NCI-H2196 treated with DMSO at 0.1 percent for 48 hours (cell line): ENCODE measurements at regions not wholly inside any gene's neighbourhood (a gene's known extent, or its start where the extent isn't known, plus 50 kb on each side); places are given as distances from the start of the nearest gene placed in this dataset.
"Not testable (repeated sequence)": the region's sequence is repeated elsewhere in the genome, so short reads cannot be mapped to it uniquely, and the experiment has no call there.

Experiments
- DNase-seq: peaks from one replicate; lab custom pipeline; 2025; ENCODE audit not compliant: unreplicated experiment; lab: John Stamatoyannopoulos, UW

GRCh38 chr13:28607187-28607955 is 51.6 kb upstream of the POMP start:
- DNase-seq: no peak

GRCh38 chr13:28606466-28606865 is 52.5 kb upstream of the POMP start:
- DNase-seq: no peak

- DNase-seq: not testable (repeated sequence)
Observed at GRCh38 chr13:28605147-28605546, 53.8 kb upstream of the POMP start.

GRCh38 chr13:28603043-28603664 is 55.8 kb upstream of the POMP start:
- DNase-seq: no peak

GRCh38 chr13:28602580-28602979 is 56.4 kb upstream of the POMP start:
- DNase-seq: no peak

GRCh38 chr13:28601581-28601980 is 57.3 kb upstream of the POMP start:
- DNase-seq: no peak

- no peak for DNase-seq
Observed at GRCh38 chr13:28597641-28598040, 61.3 kb upstream of the POMP start.

GRCh38 chr13:28590461-28590860 is 68.5 kb upstream of the POMP start:
- no peak for DNase-seq

- no peak for DNase-seq
Observed at GRCh38 chr13:28588296-28588695, 70.6 kb upstream of the POMP start.

GRCh38 chr13:28587174-28587540 is 71.8 kb upstream of the POMP start:
- DNase-seq: no peak

- no peak for DNase-seq
Observed at GRCh38 chr13:28586439-28587173, 72.3 kb upstream of the POMP start.

- DNase-seq: no peak
Observed at GRCh38 chr13:28585561-28585960, 73.4 kb upstream of the POMP start.

- no peak for DNase-seq
Observed at GRCh38 chr13:28584873-28585381, 74.0 kb upstream of the POMP start.

- DNase-seq: no peak
Observed at GRCh38 chr13:28583651-28584091, 75.3 kb upstream of the POMP start.

- DNase-seq: no peak
Observed at GRCh38 chr13:28582892-28583240, 76.1 kb upstream of the POMP start.

GRCh38 chr13:28582225-28582891 is 76.6 kb upstream of the POMP start:
- no peak for DNase-seq

GRCh38 chr13:28581451-28581850 is 77.5 kb upstream of the POMP start:
- no peak for DNase-seq

GRCh38 chr13:28579736-28580135 is 79.2 kb upstream of the POMP start:
- DNase-seq: no peak

- no peak for DNase-seq
Observed at GRCh38 chr13:28579322-28579721, 79.6 kb upstream of the POMP start.

GRCh38 chr13:28576067-28576466 is 81.1 kb upstream of the FLT1 start:
- DNase-seq: no peak

GRCh38 chr13:28575200-28575599 is 80.3 kb upstream of the FLT1 start:
- DNase-seq: no peak
